ENCODE measurements at regions not wholly inside any gene's neighbourhood (a gene's known extent, or its start where the extent isn't known, plus 50 kb on each side); places are given as distances from the start of the nearest gene placed in this dataset.

- H3K27me3 ChIP-seq, result no peaks in the 10 kb centered on the region
- 80 to 83% methylated on average over 3 of the region's 3 CpGs for WGBS, 2 donors
- no peak overlapping the region for H3K4me3 ChIP-seq
- TF ChIP-seq, protein P1, sequence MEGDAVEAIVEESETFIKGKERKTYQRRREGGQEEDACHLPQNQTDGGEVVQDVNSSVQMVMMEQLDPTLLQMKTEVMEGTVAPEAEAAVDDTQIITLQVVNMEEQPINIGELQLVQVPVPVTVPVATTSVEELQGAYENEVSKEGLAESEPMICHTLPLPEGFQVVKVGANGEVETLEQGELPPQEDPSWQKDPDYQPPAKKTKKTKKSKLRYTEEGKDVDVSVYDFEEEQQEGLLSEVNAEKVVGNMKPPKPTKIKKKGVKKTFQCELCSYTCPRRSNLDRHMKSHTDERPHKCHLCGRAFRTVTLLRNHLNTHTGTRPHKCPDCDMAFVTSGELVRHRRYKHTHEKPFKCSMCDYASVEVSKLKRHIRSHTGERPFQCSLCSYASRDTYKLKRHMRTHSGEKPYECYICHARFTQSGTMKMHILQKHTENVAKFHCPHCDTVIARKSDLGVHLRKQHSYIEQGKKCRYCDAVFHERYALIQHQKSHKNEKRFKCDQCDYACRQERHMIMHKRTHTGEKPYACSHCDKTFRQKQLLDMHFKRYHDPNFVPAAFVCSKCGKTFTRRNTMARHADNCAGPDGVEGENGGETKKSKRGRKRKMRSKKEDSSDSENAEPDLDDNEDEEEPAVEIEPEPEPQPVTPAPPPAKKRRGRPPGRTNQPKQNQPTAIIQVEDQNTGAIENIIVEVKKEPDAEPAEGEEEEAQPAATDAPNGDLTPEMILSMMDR (IDR thresholded peaks at IDR 0.05), result no peak
- intact Hi-C loops (cut with DNase I), result no loop called here
- H3K27ac ChIP-seq, result no peak overlapping the region
- no peaks in the 10 kb centered on the region for H3K4me1 ChIP-seq
- DNase-seq, result no peak
- no peaks in the 10 kb centered on the region for H3K36me3 ChIP-seq
- no peak for ATAC-seq
- H3K9me3 ChIP-seq, result peaks cover 0 to 11% (median 0%) of the 10 kb centered on the region in 11 donors
These were observed 1174.6 kb downstream of the CDH9 start for GRCh38 chr5:25863811-25864210.

GRCh38 chr5:25862276-25862675 is 1176.1 kb downstream of the CDH9 start:
- Histone ChIP-seq H3K4me3 (no peak overlapping the region), H3K4me1 (no peaks in the 10 kb centered on the region), H3K27me3 (no peaks in the 10 kb centered on the region), H3K9me3 (peaks cover 0 to 11% (median 0%) of the 10 kb centered on the region in 11 donors), H3K27ac (no peak overlapping the region), H3K36me3 (no peaks in the 10 kb centered on the region)
- WGBS, 2 donors, result 77 to 78% methylated on average over 2 of the region's 2 CpGs
- DNase-seq (no peak), ATAC-seq (no peak)
- intact Hi-C loops (cut with DNase I), result no loop called here
- TF ChIP-seq, protein P1 (IDR thresholded peaks at IDR 0.05), result no peak

GRCh38 chr5:25858019-25858418 is 1180.4 kb downstream of the CDH9 start:
- Histone ChIP-seq H3K4me3 (no peak overlapping the region), H3K4me1 (no peaks in the 10 kb centered on the region), H3K27ac (no peak overlapping the region), H3K36me3 (no peaks in the 10 kb centered on the region), H3K27me3 (no peaks in the 10 kb centered on the region), H3K9me3 (peaks cover 0 to 7% (median 0%) of the 10 kb centered on the region in 11 donors)
- WGBS, 2 donors, result 30 to 35% methylated on average over 6 of the region's 6 CpGs
- DNase-seq (no peak), ATAC-seq (no peak)
- intact Hi-C loops (cut with DNase I), result no loop called here
- TF ChIP-seq, protein P1 (IDR thresholded peaks at IDR 0.05), result peak in 1 of 9 donors; percentile 9

GRCh38 chr5:25851301-25851700 is 1187.1 kb downstream of the CDH9 start:
- Histone ChIP-seq H3K9me3 (peaks cover 0 to 12% (median 0%) of the 10 kb centered on the region in 11 donors), H3K27ac (no peak overlapping the region), H3K27me3 (no peaks in the 10 kb centered on the region), H3K4me1 (no peaks in the 10 kb centered on the region), H3K4me3 (no peak overlapping the region), H3K36me3 (no peaks in the 10 kb centered on the region)
- ATAC-seq, result no peak
- no peak for DNase-seq
- intact Hi-C loops (cut with DNase I), result no loop called here
- TF ChIP-seq, protein P1 (IDR thresholded peaks at IDR 0.05), result no peak
- WGBS, 2 donors, result 70 to 71% methylated on average over 9 of the region's 9 CpGs
